D721Med (cell line): ENCODE measurements at regions not wholly inside any gene's neighbourhood (a gene's known extent, or its start where the extent isn't known, plus 50 kb on each side); places are given as distances from the start of the nearest gene placed in this dataset.

Experiments used
- DNase-seq: peaks from one replicate; pipeline ENCODE4 v3.0.0; 2011; ENCODE audit warnings: low spot score; ENCODE audit not compliant: insufficient read length
- FAIRE-seq: peaks from 2 replicates; lab custom pipeline; 2011; peaks lifted over from hg19 to GRCh38; lab: Jason Lieb, UNC
- CTCF ChIP-seq: IDR thresholded peaks from 2 replicates; pipeline ENCODE4 v1.5.1; 2012; ENCODE audit warnings: mild to moderate bottlenecking, control low read depth; ENCODE audit not compliant: insufficient read depth; ENCODE audit errors: missing control alignments

- DNase-seq = no peak
- no peak for TF ChIP-seq CTCF
- FAIRE-seq = no peak
Observed at GRCh38 chr12:58301730-58302122, 360.4 kb downstream of the ATP23 start.

- no peak for DNase-seq
- FAIRE-seq = no peak
- TF ChIP-seq CTCF = peak; percentile 29
Observed at GRCh38 chr12:58302487-58303011, 361.2 kb downstream of the ATP23 start.

GRCh38 chr12:58306266-58307000 lies 365.1 kb downstream of the ATP23 start:
- TF ChIP-seq CTCF = no peak
- FAIRE-seq (no peak), DNase-seq (no peak)

GRCh38 chr12:58309806-58310205 lies 368.4 kb downstream of the ATP23 start:
- no peak for TF ChIP-seq CTCF
- DNase-seq = no peak
- FAIRE-seq = no peak

GRCh38 chr12:58310368-58310767 lies 369.0 kb downstream of the ATP23 start:
- FAIRE-seq = no peak
- TF ChIP-seq CTCF = no peak
- no peak for DNase-seq

- DNase-seq = no peak
- FAIRE-seq = no peak
- TF ChIP-seq CTCF = no peak
Observed at GRCh38 chr12:58310809-58311622, 369.6 kb downstream of the ATP23 start.
